Activated CD4-positive, alpha-beta T cell treated with anti-CD3 and anti-CD28 coated beads for 36 hours (primary cell): ENCODE measurements at regions not wholly inside any gene's neighbourhood (a gene's known extent, or its start where the extent isn't known, plus 50 kb on each side); places are given as distances from the start of the nearest gene placed in this dataset.
"Not testable (repeated sequence)": the region's sequence is repeated elsewhere in the genome, so short reads cannot be mapped to it uniquely, and the experiment has no call there.

Experiments
- ATAC-seq: fragments of 200-7000 bp; cut with Tn5 transposase; one replicate; pipeline ENCODE4 v1.10.0; 2021; ENCODE audit warnings: mild to moderate bottlenecking, moderate library complexity
- CTCF ChIA-PET: fragments of 350-600 bp; sonication (Branson Sonifier 250); formaldehyde crosslinking; loops from one replicate; lab custom pipeline; 2021; ENCODE audit warnings: antibody characterized with exemption; lab: Charles Lee
- POLR2A ChIA-PET: fragments of 350-600 bp; sonication (Branson Sonifier 250); formaldehyde crosslinking; loops from one replicate; lab custom pipeline; 2021; ENCODE audit warnings: antibody characterized with exemption, inconsistent platforms; lab: Charles Lee
- DNase-seq: peaks from one replicate; pipeline ENCODE4 v3.0.0-alpha.2; 2020
- H3K27ac Mint-ChIP-seq: one replicate; pipeline ENCODE4 v1.8.0; 2021; ENCODE audit warnings: mixed read lengths
- H3K27me3 Mint-ChIP-seq: one replicate; pipeline ENCODE4 v1.8.0; 2021; ENCODE audit warnings: mixed read lengths
- H3K36me3 Mint-ChIP-seq: one replicate; pipeline ENCODE4 v1.8.0; 2021; ENCODE audit warnings: low read depth, mixed read lengths
- H3K4me1 Mint-ChIP-seq: one replicate; pipeline ENCODE4 v1.8.0; 2021; ENCODE audit warnings: mixed read lengths
- H3K4me3 Mint-ChIP-seq: one replicate; pipeline ENCODE4 v1.8.0; 2021; ENCODE audit warnings: mild to moderate bottlenecking, moderate library complexity, mixed read lengths
- H3K9me3 Mint-ChIP-seq: one replicate; pipeline ENCODE4 v1.8.0; 2021; ENCODE audit warnings: low read depth, mixed read lengths
- intact Hi-C, 2 experiments: fragments of 100-400 bp; cut with DNase I in 1 of 2; cut with micrococcal nuclease in 1 of 2; formaldehyde crosslinking; loops; one replicate each; pipeline versions ENCODE4 v1.14.2 to v1.15.1; 2022 to 2024; cut with DNase I, micrococcal nuclease

DNA sequence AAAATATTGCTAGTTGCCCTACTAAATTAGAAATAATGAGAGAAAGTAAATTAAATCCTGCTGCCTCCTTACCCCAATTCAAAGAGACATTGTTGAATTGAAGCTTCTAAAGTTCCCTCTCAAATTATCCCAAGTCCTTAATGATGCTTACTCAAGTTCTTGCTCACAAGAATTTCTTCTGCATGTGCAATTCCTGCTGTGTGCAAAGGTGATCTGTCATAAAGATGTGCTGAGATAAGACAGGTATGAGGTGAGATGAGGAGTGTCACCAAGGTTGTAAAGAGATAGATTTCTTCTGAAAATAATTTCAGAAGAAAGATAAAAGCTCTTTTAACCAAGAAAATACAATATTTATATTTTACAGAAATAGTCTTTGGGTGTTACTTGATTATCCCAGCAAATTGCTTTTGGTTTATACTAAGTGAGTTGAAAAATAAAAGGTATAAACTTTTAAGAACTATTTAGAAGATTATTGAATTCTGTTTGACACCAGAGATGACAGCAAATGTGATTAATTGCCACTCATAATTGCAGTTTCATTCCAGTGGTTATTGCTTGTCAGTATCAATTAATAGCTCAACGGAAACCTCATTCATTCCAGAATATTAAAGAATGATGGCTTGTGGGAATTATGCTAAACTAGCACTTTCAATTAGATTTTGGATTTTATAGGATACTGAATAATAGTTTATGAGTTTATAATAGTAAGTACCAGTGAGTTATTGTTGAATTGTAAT, 674.3 kb downstream of the STK39 start:
- DNase-seq = no peak
- Mint-ChIP-seq H3K4me3 (no peak overlapping the region), H3K4me1 (no peaks in the 10 kb centered on the region), H3K27ac (no peak overlapping the region), H3K9me3 (no peaks in the 10 kb centered on the region), H3K36me3 (no peaks in the 10 kb centered on the region), H3K27me3 (no peaks in the 10 kb centered on the region)
- POLR2A ChIA-PET = no interaction called here
- CTCF ChIA-PET = no interaction called here
- intact Hi-C loops = no loop called here
- no peak for ATAC-seq

- CTCF ChIA-PET = no interaction called here
- Mint-ChIP-seq H3K4me3 (no peak overlapping the region), H3K9me3 (no peaks in the 10 kb centered on the region), H3K36me3 (no peaks in the 10 kb centered on the region), H3K27me3 (no peaks in the 10 kb centered on the region), H3K27ac (no peak overlapping the region), H3K4me1 (no peaks in the 10 kb centered on the region)
- intact Hi-C loops = no loop called here
- no peak for ATAC-seq
- no peak for DNase-seq
- POLR2A ChIA-PET = no interaction called here
Measured at GRCh38 chr2:167570370-167570769, 677.0 kb downstream of the STK39 start.

DNA sequence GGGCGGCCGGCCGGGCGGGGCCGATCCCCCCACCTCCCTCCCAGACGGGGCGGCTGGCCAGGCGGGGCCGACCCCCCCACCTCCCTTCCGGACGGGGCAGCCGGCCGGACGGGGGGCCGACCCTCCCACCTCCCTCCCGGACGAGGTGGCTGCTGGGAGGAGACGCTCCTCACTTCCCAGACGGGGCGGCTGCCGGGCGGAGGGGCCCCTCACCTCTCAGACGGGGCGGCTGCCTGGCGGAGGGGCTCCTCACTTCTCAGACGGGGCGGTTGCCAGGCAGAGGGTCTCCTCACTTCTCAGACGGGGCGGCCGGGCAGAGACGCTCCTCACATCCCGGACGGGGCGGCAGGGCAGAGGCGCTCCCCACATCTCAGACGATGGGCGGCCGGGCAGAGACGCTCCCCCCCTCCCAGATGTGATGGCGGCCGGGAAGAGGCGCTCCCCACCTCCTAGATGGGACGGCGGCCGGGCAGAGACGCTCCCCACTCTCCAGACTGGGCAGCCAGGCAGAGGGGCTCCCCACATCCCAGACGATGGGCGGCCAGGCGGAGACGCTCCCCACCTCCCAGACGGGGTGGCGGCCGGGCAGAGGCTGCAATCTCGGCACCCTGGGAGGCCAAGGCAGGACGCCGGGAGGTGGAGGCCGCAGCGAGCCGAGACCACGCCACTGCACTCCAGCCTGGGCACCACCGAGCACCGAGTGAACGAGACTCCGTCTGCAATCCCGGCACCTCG, 675.8 kb downstream of the XIRP2 start:
- H3K9me3 Mint-ChIP-seq, DNase-seq, POLR2A ChIA-PET, ATAC-seq, H3K27me3 Mint-ChIP-seq, H3K4me3 Mint-ChIP-seq, H3K4me1 Mint-ChIP-seq, intact Hi-C loops, H3K27ac Mint-ChIP-seq, H3K36me3 Mint-ChIP-seq, CTCF ChIA-PET: not testable (repeated sequence)

GRCh38 chr2:167558272-167558991, 670.2 kb downstream of the XIRP2 start:
- H3K4me1 Mint-ChIP-seq, H3K27ac Mint-ChIP-seq, H3K27me3 Mint-ChIP-seq, intact Hi-C loops, H3K4me3 Mint-ChIP-seq, H3K9me3 Mint-ChIP-seq, H3K36me3 Mint-ChIP-seq, CTCF ChIA-PET, ATAC-seq, POLR2A ChIA-PET, DNase-seq: not testable (repeated sequence)

- ATAC-seq (no peak), DNase-seq (no peak)
- H3K4me1 Mint-ChIP-seq = no peaks in the 10 kb centered on the region
- ChIA-PET CTCF (no interaction called here), POLR2A (no interaction called here)
- H3K4me3 Mint-ChIP-seq = no peak overlapping the region
- H3K36me3 Mint-ChIP-seq = no peaks in the 10 kb centered on the region
- intact Hi-C loops = no loop called here
- H3K27ac Mint-ChIP-seq = no peak overlapping the region
- no peaks in the 10 kb centered on the region for H3K27me3 Mint-ChIP-seq
- no peaks in the 10 kb centered on the region for H3K9me3 Mint-ChIP-seq
Measured at GRCh38 chr2:167555098-167555720, 666.9 kb downstream of the XIRP2 start.

GRCh38 chr2:167553635-167554034, 665.4 kb downstream of the XIRP2 start:
- CTCF ChIA-PET = interaction anchor here (0.6 kb wide), 1 partner anchor 347 kb away, joined by 3 read pairs; no protein-coding TSS in a partner anchor
- DNase-seq (no peak), ATAC-seq (no peak)
- Mint-ChIP-seq H3K36me3 (no peaks in the 10 kb centered on the region), H3K9me3 (no peaks in the 10 kb centered on the region), H3K27ac (no peak overlapping the region), H3K27me3 (no peaks in the 10 kb centered on the region), H3K4me1 (no peaks in the 10 kb centered on the region), H3K4me3 (no peak overlapping the region)
- intact Hi-C loops = no loop called here
- POLR2A ChIA-PET = no interaction called here

DNA sequence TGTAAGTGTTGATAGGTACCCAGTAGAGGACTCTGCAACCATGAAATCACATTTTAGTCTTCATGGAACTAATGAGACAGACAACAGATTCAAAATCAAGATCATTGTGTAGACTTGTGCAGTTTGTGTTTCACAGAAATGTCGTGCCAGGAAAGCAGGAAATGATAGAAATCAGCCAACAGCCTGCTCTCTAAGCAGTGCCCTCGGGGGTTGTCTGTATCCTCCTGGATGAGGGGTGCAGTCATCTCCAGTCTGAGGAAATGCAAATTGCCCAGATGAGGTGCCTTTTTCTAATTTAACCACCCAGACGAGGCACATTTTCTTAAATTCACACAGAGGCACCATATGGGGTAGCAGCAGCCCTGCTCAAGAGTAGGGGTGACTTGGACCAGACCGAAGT, 663.1 kb downstream of the XIRP2 start:
- Mint-ChIP-seq H3K27ac (no peak overlapping the region), H3K9me3 (no peaks in the 10 kb centered on the region), H3K4me1 (no peaks in the 10 kb centered on the region), H3K27me3 (peaks cover 2% of the 10 kb centered on the region), H3K4me3 (no peak overlapping the region), H3K36me3 (no peaks in the 10 kb centered on the region)
- CTCF ChIA-PET = interaction anchor here (0.7 kb wide), 1 partner anchor 1727 kb away, joined by 3 read pairs; no protein-coding TSS in a partner anchor
- DNase-seq (no peak), ATAC-seq (no peak)
- intact Hi-C loops = no loop called here
- POLR2A ChIA-PET = no interaction called here

- Mint-ChIP-seq H3K27ac (no peak overlapping the region), H3K36me3 (no peaks in the 10 kb centered on the region), H3K9me3 (no peaks in the 10 kb centered on the region), H3K4me1 (no peaks in the 10 kb centered on the region), H3K27me3 (peaks cover 2% of the 10 kb centered on the region), H3K4me3 (no peak overlapping the region)
- ChIA-PET POLR2A (no interaction called here), CTCF (interaction anchor here (0.7 to 0.8 kb wide), 2 partner anchors 16 to 1728 kb away, joined by 3 read pairs; no protein-coding TSS in a partner anchor)
- DNase-seq (no peak), ATAC-seq (no peak)
- intact Hi-C loops = no loop called here
Measured at GRCh38 chr2:167550448-167550847, 662.2 kb downstream of the XIRP2 start.

DNA sequence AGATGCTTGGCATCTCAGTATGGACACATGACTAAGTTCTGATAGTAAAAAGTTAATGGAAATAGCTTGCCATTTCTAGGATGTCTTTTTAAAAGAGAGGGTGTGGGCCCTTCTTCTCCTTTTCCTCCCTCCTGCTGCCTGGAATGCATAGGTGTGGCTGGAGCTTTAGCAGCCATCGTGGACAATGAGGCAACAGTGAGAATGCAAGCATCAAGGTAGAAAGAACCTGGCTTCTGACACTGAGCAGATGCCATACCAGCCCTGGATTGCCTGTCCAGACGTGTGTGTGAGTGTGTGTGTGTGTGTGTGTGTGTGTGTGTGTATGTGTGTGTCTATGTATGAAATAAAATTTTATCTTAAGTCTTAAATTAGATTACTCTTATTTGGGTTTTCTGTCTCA, 660.1 kb downstream of the XIRP2 start:
- CTCF ChIA-PET = no interaction called here

DNA sequence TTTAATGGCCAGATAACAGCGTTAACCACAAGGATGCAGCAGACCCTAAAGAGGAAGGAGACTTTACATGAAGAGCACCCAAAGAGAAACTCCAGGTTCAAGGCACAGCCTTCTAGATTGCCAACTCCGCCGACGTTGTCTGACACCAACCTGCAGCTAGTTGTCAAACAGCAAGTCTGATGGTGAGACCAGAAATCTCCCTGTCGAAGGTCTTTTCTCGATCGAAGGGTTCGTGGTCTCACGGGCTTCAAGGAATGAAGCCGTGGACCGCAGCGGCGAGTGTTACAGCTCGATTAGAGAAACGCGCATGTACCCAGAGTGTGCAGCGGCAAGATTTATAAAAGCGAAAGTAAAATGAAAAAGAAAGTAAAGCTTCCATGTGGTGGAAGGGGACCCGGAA, 656.3 kb downstream of the XIRP2 start:
- Mint-ChIP-seq H3K4me3 (no peak overlapping the region), H3K27ac (no peak overlapping the region), H3K4me1 (no peaks in the 10 kb centered on the region), H3K36me3 (no peaks in the 10 kb centered on the region), H3K9me3 (no peaks in the 10 kb centered on the region), H3K27me3 (peaks cover 2% of the 10 kb centered on the region)
- intact Hi-C loops = no loop called here
- CTCF ChIA-PET = no interaction called here
- ATAC-seq = no peak
- DNase-seq = no peak
- POLR2A ChIA-PET = no interaction called here

More for the DNA sequence above, 660.1 kb downstream of the XIRP2 start:
- Mint-ChIP-seq H3K27ac (no peak overlapping the region), H3K4me1 (no peaks in the 10 kb centered on the region), H3K36me3 (no peaks in the 10 kb centered on the region), H3K4me3 (no peak overlapping the region), H3K27me3 (peaks cover 2% of the 10 kb centered on the region), H3K9me3 (no peaks in the 10 kb centered on the region)
- intact Hi-C loops = no loop called here
- DNase-seq = no peak
- ATAC-seq = no peak
- POLR2A ChIA-PET = no interaction called here

DNA sequence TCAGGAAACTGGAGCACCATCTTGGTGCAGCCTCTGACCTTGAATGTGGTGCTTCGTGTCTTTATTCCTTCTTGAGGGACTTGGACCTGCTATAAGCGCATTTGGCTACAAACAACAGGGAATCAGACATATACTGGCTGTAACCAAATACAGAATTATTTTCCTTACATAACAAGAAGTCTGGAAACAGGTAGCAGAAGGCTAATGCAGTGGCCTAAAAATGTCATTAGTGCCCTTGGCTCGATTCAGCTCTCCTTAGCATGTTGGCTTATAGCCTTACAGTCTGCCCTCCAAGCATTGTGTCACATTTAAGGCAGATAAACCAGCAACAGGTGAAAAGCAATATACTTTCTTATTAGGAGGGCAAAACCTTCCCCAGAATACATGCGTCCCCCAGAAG, 655.4 kb downstream of the XIRP2 start:
- Mint-ChIP-seq H3K4me3 (no peak overlapping the region), H3K4me1 (no peaks in the 10 kb centered on the region), H3K36me3 (no peaks in the 10 kb centered on the region), H3K27me3 (peaks cover 2% of the 10 kb centered on the region), H3K9me3 (no peaks in the 10 kb centered on the region), H3K27ac (no peak overlapping the region)
- CTCF ChIA-PET = no interaction called here
- DNase-seq (no peak), ATAC-seq (no peak)
- POLR2A ChIA-PET = no interaction called here
- intact Hi-C loops = no loop called here
